DOHH2 (cell line): ENCODE measurements at regions not wholly inside any gene's neighbourhood (a gene's known extent, or its start where the extent isn't known, plus 50 kb on each side); places are given as distances from the start of the nearest gene placed in this dataset.

ENCODE experiments used
- CTCF ChIP-seq: fragments of 200-600 bp; sonication (generic); IDR thresholded peaks from one replicate; pipeline ENCODE4 v1.5.1; 2014; ENCODE audit warnings: antibody characterized with exemption, mild to moderate bottlenecking, low read depth, low read length; ENCODE audit not compliant: poor library complexity, severe bottlenecking
- EZH2phosphoT487 ChIP-seq: fragments of 200-600 bp; sonication (generic); IDR thresholded peaks from 2 replicates; pipeline ENCODE4 v1.6.1; 2017; ENCODE audit warnings: borderline replicate concordance, mild to moderate bottlenecking, antibody characterized with exemption, low read length, moderate library complexity, mixed read lengths

- TF ChIP-seq EZH2phosphoT487 (no peak), CTCF (no peak)
These were observed 618.8 kb downstream of the FGF9 start for GRCh38 chr13:22289711-22290110.
